Astrocyte (in vitro differentiated cells and primary cell): ENCODE measurements at regions not wholly inside any gene's neighbourhood (a gene's known extent, or its start where the extent isn't known, plus 50 kb on each side); places are given as distances from the start of the nearest gene placed in this dataset.

Experiments used
- DNase-seq: peaks from one replicate; pipeline ENCODE4 v3.0.0-alpha.2; 2010; ENCODE audit warnings: low read depth
- FAIRE-seq: peaks from 2 replicates; lab custom pipeline; 2011; peaks lifted over from hg19 to GRCh38; lab: Jason Lieb, UNC
- H2AFZ ChIP-seq: 2 replicates; pipeline ENCODE4 v1.6.0; 2012; ENCODE audit warnings: low read depth, low read length, inconsistent platforms
- H3K27ac ChIP-seq: 2 replicates; pipeline ENCODE4 v1.5.1; 2011; ENCODE audit warnings: low read depth, low read length, inconsistent platforms
- H3K27me3 ChIP-seq: 2 replicates; pipeline ENCODE4 v1.6.0; 2011; ENCODE audit warnings: low read length, inconsistent platforms; ENCODE audit not compliant: insufficient read depth
- H3K36me3 ChIP-seq: 2 replicates; pipeline ENCODE4 v1.5.1; 2011; ENCODE audit warnings: low read length, inconsistent platforms; ENCODE audit not compliant: insufficient read depth
- H3K4me1 ChIP-seq: 2 replicates; pipeline ENCODE4 v1.5.1; 2011; ENCODE audit warnings: low read length, inconsistent platforms; ENCODE audit not compliant: insufficient read depth
- H3K4me2 ChIP-seq: 2 replicates; pipeline ENCODE4 v1.6.0; 2012; ENCODE audit warnings: low read length, inconsistent platforms
- H3K4me3 ChIP-seq: 2 replicates; pipeline ENCODE4 v1.5.1; 2011; ENCODE audit warnings: low read depth, mild to moderate bottlenecking, low read length, inconsistent platforms; ENCODE audit not compliant: insufficient read depth
- H3K79me2 ChIP-seq: 2 replicates; pipeline ENCODE4 v1.6.0; 2012; ENCODE audit warnings: mild to moderate bottlenecking, low read length, inconsistent platforms; ENCODE audit not compliant: insufficient read depth
- H3K9ac ChIP-seq: 2 replicates; pipeline ENCODE4 v1.6.0; 2012; ENCODE audit warnings: mild to moderate bottlenecking, low read length, inconsistent platforms
- H3K9me3 ChIP-seq: 2 replicates; pipeline ENCODE4 v1.5.1; 2012; ENCODE audit warnings: low read depth, mild to moderate bottlenecking, low read length, inconsistent platforms; ENCODE audit not compliant: insufficient read depth
- H4K20me1 ChIP-seq: 2 replicates; pipeline ENCODE4 v1.6.0; 2012; ENCODE audit warnings: low read length, inconsistent platforms; ENCODE audit not compliant: insufficient read depth
- H3K27ac Mint-ChIP-seq: one replicate; pipeline ENCODE4 v1.8.0; 2021; ENCODE audit warnings: mild to moderate bottlenecking, mixed read lengths; ENCODE audit not compliant: unreplicated experiment
- H3K27me3 Mint-ChIP-seq: one replicate; pipeline ENCODE4 v1.8.0; 2021; ENCODE audit warnings: low read depth, mixed read lengths; ENCODE audit not compliant: unreplicated experiment
- H3K36me3 Mint-ChIP-seq: one replicate; pipeline ENCODE4 v1.8.0; 2021; ENCODE audit warnings: low read depth, mixed read lengths; ENCODE audit not compliant: unreplicated experiment
- H3K4me1 Mint-ChIP-seq: one replicate; pipeline ENCODE4 v1.8.0; 2021; ENCODE audit warnings: low read depth, mixed read lengths; ENCODE audit not compliant: unreplicated experiment
- H3K4me3 Mint-ChIP-seq: one replicate; pipeline ENCODE4 v1.8.0; 2021; ENCODE audit warnings: mild to moderate bottlenecking, moderate library complexity, mixed read lengths; ENCODE audit not compliant: unreplicated experiment
- H3K9me3 Mint-ChIP-seq: one replicate; pipeline ENCODE4 v1.8.0; 2021; ENCODE audit warnings: mild to moderate bottlenecking, mixed read lengths; ENCODE audit not compliant: unreplicated experiment
- CTCF ChIP-seq: IDR thresholded peaks from 2 replicates; pipeline ENCODE4 v1.5.1; 2011; ENCODE audit warnings: low read depth, mild to moderate bottlenecking, inconsistent platforms, low read length, moderate library complexity; ENCODE audit not compliant: insufficient read depth
- EZH2 ChIP-seq: IDR thresholded peaks from 2 replicates; pipeline ENCODE4 v1.6.1; 2012; ENCODE audit warnings: mild to moderate bottlenecking, low read length, inconsistent platforms; ENCODE audit not compliant: insufficient read depth

GRCh38 chr15:29548006-29548405 lies 274.3 kb downstream of the TJP1 start:
- TF ChIP-seq CTCF (no peak), EZH2 (no peak)
- no peak for FAIRE-seq

GRCh38 chr15:29544513-29545128 lies 275.0 kb upstream of the NSMCE3 start:
- no peak overlapping the region for H3K4me3 ChIP-seq
- no peaks in the 10 kb centered on the region for H3K79me2 ChIP-seq
- Mint-ChIP-seq H3K9me3 (peaks cover 11% of the 10 kb centered on the region), H3K36me3 (peaks cover 2% of the 10 kb centered on the region), H3K27ac (no peak overlapping the region), H3K4me3 (no peak overlapping the region), H3K27me3 (no peaks in the 10 kb centered on the region), H3K4me1 (peaks cover 3% of the 10 kb centered on the region)
- no peak overlapping the region for H3K27ac ChIP-seq
- no peak overlapping the region for H3K4me2 ChIP-seq
- H3K9me3 ChIP-seq: no peaks in the 10 kb centered on the region
- H3K27me3 ChIP-seq: peaks cover 2% of the 10 kb centered on the region
- no peak for DNase-seq
- H3K9ac ChIP-seq: no peak overlapping the region
- no peaks in the 10 kb centered on the region for H3K36me3 ChIP-seq
- TF ChIP-seq EZH2: no peak
- no peak for TF ChIP-seq CTCF
- H3K4me1 ChIP-seq: no peaks in the 10 kb centered on the region
- no peak for FAIRE-seq
- no peaks in the 10 kb centered on the region for H4K20me1 ChIP-seq
- H2AFZ ChIP-seq: no peak overlapping the region

More at GRCh38 chr15:29548006-29548405, 274.3 kb downstream of the TJP1 start:
- H3K9me3 Mint-ChIP-seq: peaks cover 11% of the 10 kb centered on the region
- Histone ChIP-seq H3K36me3 (no peaks in the 10 kb centered on the region), H3K27me3 (peaks cover 2% of the 10 kb centered on the region), H3K9me3 (no peaks in the 10 kb centered on the region), H4K20me1 (no peaks in the 10 kb centered on the region), H3K4me1 (no peaks in the 10 kb centered on the region), H3K4me2 (no peak overlapping the region), H3K4me3 (no peak overlapping the region), H2AFZ (no peak overlapping the region), H3K79me2 (no peaks in the 10 kb centered on the region), H3K9ac (no peak overlapping the region), H3K27ac (no peak overlapping the region)
- no peaks in the 10 kb centered on the region for H3K36me3 Mint-ChIP-seq
- no peaks in the 10 kb centered on the region for H3K27me3 Mint-ChIP-seq
- no peak for DNase-seq
- no peaks in the 10 kb centered on the region for H3K4me1 Mint-ChIP-seq
- no peak overlapping the region for H3K27ac Mint-ChIP-seq
- no peak overlapping the region for H3K4me3 Mint-ChIP-seq

- H3K36me3 Mint-ChIP-seq: peaks cover 2% of the 10 kb centered on the region
- H3K4me3 Mint-ChIP-seq: no peak overlapping the region
- H3K4me1 Mint-ChIP-seq: peaks cover 5% of the 10 kb centered on the region
- no peak overlapping the region for H3K4me3 ChIP-seq
- H3K9me3 ChIP-seq: no peaks in the 10 kb centered on the region
- H3K9me3 Mint-ChIP-seq: peaks cover 11% of the 10 kb centered on the region
- H3K4me1 ChIP-seq: no peaks in the 10 kb centered on the region
- no peak overlapping the region for H3K4me2 ChIP-seq
- H3K79me2 ChIP-seq: no peaks in the 10 kb centered on the region
- DNase-seq (no peak), FAIRE-seq (no peak)
- H3K27me3 Mint-ChIP-seq: no peaks in the 10 kb centered on the region
- no peak overlapping the region for H3K27ac ChIP-seq
- no peak overlapping the region for H3K9ac ChIP-seq
- H3K27ac Mint-ChIP-seq: no peak overlapping the region
- H2AFZ ChIP-seq: no peak overlapping the region
- TF ChIP-seq EZH2 (no peak), CTCF (no peak)
- H4K20me1 ChIP-seq: no peaks in the 10 kb centered on the region
- H3K27me3 ChIP-seq: peaks cover 2% of the 10 kb centered on the region
- no peaks in the 10 kb centered on the region for H3K36me3 ChIP-seq
Observed at GRCh38 chr15:29542994-29543393, 273.4 kb upstream of the NSMCE3 start.
